DMS153 treated with DMSO at 0.1 percent for 48 hours (cell line): ENCODE measurements at regions not wholly inside any gene's neighbourhood (a gene's known extent, or its start where the extent isn't known, plus 50 kb on each side); places are given as distances from the start of the nearest gene placed in this dataset.
"Not testable (repeated sequence)": the region's sequence is repeated elsewhere in the genome, so short reads cannot be mapped to it uniquely, and the experiment has no call there.

Experiments
- DNase-seq: peaks from one replicate; lab custom pipeline; 2025; ENCODE audit not compliant: unreplicated experiment; lab: John Stamatoyannopoulos, UW

DNA sequence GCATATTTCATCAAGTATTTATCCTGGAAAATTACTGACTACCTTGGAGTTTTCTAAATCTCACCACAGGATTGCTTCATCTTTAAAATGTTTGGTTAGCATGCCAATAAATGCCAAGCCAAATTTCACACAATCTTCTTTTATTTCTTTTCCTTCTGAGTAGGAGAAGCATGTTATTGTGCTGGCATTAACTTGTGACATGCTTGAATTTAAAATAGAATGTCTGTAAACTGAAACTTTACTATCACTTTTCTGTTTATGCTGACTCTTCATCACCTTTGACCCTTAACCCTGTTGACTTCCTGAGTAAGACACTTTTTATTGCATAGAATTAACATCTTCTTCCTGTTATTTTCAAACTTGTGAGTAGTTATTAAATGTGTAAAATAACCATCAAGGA lies 56.2 kb upstream of the LRRTM4 start:
- no peak for DNase-seq

GRCh38 chr2:77579076-77579769 lies 57.0 kb upstream of the LRRTM4 start:
- no peak for DNase-seq

DNA sequence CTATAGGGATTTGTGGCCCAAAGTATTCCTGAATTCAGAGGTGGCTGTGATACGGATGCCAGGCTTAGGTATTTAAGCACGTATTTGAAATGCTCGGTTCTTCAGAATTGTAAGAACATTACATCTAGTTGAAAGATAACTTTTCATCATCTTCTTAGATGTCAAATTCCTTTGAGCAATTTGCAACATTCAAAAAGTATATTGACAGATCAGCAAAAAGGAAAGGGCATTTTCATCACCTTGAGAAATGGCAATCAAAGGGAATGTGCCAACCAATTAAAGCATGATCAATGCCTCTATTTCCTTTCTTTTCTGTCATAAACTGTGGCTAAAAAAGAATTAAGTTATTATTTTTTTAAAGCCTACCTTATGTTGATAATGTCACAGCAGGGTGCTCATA lies 66.3 kb upstream of the LRRTM4 start:
- DNase-seq, result no peak

GRCh38 chr2:77590298-77590917 lies 68.2 kb upstream of the LRRTM4 start:
- DNase-seq, result no peak

DNA sequence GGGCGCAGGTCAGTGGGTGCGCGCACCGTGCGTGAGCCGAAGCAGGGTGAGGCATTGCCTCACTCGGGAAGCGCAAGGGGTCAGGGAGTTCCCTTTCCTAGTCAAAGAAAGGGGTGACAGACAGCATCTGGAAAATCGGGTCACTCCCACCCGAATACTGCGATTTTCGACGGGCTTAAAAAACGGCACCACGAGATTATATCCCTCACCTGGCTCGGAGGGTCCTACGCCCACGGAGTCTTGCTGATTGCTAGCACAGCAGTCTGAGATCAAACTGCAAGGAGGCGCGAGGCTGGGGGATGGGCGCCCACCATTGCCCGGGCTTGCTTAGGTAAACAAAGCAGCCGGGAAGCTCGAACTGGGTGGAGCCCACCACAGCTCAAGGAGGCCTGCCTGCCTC lies 70.8 kb upstream of the LRRTM4 start:
- not testable (repeated sequence) for DNase-seq

DNA sequence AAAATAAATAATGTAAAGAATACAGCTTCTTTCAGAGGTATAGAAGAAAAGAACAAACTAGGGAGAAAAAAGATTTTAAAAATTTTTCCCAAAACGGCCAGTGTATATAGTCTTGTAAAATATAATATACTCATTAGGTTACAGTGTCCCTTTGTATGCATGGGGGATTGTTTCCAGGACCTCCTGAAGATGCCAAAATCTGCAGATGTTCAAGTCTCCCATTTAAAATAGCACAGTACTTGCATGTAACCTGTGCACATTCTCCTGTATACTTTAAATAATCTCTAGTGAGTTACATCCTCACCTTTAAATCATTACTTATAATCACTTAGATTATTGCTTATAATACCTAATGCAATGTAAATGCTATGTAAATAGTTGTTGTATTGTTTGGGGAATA lies 80.6 kb upstream of the LRRTM4 start:
- no peak for DNase-seq

DNA sequence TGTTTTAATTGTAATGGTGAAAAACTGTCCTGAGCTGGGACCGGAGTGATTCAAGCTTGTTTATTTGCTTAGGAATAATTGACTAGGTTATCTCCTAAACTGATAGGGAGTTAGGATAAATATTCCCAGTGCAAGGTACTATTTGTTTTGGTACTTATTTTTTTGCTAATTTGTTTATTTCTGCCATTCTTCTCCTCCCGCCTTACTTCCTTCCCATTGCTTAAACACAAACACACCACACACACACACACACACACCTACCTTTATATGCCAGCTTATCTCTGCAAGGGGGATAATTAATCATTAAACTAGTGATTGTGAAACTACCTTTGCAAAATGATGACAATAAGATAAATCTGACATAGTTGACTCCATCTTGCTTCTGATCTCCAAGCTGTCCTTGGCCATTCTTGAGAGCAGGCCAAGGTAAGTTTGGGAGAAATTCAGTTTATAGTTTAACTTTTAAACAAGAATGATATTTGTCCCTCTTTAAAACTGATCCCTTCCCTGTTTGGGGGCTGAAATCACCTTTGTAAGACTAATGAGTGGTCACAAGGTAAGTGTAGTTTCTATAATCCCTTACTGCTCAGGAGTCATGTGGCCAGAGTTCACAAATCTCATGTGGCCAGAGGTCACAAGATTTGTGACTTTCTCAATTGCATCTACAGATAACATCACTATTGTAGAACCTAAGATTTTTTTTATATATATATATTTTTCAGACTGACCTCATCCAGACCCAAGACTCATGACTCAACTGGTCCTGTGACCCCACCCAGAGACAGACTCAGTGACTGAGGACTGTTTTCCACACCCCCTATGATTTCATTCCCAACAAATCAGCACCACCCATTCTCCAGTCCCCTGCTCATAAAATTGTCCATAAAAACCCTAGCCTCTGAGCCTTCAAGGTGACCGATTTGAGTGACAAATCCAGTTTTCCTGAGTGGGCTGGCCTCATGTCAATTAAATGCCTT lies 83.1 kb upstream of the LRRTM4 start:
- DNase-seq, result no peak

DNA sequence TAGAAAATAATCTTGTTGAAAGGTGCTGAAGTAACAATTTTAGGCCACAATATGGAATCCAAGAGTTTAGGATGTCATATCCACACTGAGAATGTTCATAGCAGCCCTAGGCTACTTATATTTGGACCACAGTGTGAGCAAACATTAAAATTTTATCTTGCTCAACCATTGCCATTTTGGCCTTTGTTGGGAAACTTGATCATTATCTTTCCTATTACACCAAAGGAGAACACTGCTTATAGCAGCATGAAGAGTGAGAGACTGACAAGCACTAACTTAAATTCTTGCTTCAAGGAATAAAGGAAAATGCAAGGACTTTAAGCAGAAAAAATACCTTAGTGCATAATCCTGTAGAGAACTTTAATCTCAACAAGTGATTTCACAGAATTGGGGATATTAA lies 86.3 kb upstream of the LRRTM4 start:
- DNase-seq, result no peak

GRCh38 chr2:77629539-77629938 lies 107.4 kb upstream of the LRRTM4 start:
- no peak for DNase-seq

GRCh38 chr2:77631007-77631406 lies 108.8 kb upstream of the LRRTM4 start:
- DNase-seq, result no peak

DNA sequence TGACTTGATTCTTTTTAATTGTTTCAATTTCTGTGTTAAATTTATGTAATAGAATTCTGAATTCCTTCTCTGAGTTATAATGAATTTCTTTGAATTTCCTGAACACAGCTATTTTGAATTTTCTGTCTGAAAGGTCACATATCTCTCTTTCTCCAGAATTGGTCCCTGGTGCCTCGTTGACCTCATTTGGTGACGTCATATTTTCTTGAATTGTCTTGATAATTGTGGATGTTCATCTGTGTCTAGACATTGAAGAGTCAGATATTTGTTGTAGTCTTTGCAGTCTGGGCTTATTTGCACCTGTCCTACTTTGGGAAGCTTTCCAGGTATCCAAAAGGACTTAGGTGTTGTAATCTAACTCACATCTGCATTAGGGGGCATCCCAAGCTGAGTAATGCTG lies 111.4 kb upstream of the LRRTM4 start:
- no peak for DNase-seq

DNA sequence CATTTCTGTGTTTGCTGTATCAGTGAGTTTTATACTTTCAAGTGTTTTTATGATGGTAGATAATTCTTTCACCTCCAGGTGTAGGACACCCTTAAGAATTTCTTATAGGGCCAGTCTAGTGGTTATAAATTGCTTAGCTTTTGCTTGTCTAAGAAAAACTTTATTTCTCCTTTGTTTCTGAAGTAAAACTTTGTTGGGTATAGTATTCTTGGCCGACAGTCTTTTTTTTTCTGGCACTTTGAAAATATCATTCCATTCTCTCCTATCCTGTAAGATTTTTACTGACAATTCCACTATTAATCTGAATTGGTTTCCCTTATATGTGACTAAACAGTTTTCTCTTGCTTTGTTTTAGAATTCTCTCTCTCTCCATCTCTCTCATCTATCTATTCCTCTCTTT lies 118.7 kb upstream of the LRRTM4 start:
- DNase-seq, result no peak

- DNase-seq, result no peak
Observed at GRCh38 chr2:77642339-77642738, 120.2 kb upstream of the LRRTM4 start.

GRCh38 chr2:77649856-77650255 lies 127.7 kb upstream of the LRRTM4 start:
- no peak for DNase-seq

DNA sequence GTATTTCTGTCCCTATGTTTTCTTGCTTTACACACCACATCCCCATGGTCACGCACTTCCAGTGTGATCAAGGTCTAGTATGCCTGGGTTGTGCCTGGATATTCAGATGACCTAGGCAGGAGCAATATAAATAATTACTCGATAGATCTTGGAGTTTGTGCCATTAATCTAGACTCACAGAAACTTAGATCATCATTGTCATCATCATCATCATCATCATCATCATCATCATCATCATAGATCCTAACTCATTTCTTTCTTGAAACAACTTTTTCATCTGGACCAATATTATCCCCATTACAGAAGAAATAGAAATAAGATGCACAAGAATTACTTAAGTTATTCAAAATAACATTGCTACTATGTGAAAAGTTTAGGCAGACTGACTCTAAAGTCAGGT lies 130.3 kb upstream of the LRRTM4 start:
- DNase-seq, result no peak

DNA sequence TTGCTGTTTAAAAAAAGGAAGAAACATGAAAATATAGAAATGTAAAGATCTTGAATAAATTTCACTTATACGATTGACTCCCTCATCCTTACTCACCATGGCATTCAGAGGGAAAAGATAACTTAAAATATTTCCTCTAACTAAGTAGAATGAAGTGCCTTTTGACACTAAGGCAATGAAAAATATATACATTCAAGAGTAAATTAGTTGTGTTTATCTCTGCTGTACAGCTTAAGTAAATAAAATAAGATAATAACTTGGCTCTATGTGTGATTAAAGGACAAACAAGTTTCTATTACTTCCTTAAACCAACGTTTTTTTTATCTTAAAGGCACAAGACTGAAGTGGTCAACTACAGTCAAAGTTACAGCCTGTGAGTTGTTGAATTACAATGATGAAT lies 142.3 kb upstream of the LRRTM4 start:
- no peak for DNase-seq

- no peak for DNase-seq
Observed at GRCh38 chr2:77666251-77666980, 144.2 kb upstream of the LRRTM4 start.

DNA sequence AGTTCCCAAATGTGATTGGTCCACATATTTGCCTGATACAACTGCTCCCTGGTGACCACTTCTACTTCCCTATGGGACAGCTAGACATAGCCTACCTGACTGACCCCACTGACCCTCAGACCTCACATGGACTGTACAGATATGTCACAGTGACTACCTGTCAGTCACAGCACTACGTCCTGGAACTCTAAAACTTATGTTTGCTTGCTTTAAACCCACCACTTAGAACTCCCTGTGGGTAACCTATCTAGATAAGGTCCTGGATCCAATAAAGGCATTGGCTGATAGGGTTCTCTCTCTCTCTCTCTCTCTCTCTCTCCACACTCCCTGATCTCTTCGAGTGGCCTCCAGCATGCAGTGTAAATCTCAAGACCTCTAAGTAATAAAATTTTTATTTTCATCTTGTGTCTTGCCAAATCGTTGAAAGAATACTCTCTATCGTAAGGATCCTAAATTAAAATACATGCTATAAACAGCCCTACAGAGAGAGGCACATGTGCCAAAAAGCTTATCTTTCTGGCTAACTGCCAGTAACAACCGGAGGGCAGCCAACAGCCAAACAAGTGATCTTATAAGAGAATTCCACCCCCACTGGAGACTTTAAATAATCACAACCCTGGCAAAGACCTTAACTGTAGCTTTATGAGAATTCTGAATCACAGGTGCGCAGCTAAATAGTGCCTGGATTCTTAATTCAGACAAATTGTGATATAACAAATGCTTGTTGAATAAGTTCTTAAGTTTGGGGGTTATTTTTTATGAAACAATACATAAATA lies 162.6 kb upstream of the LRRTM4 start:
- peak; percentile 1 for DNase-seq

GRCh38 chr2:77712601-77713000 lies 190.4 kb upstream of the LRRTM4 start:
- DNase-seq, result no peak

DNA sequence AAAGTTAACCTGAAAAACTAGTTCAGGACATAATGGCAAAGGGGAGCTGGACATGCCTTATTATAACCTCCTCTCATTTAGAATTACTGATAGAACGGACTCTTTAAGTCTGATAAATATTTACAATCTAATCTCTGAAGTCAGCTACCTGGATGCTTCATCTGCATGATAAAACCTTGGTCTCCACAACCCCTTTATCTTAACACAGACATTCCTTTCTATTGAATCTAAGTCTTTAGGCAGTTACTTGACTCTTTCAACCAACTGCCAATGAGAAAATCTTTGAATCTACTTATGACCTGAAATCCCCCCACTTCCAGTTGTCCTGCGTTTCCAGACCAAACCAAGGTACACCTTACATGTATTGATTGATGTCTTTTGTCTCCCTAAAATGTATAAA lies 191.2 kb upstream of the LRRTM4 start:
- no peak for DNase-seq
